ENCODE measurements at regions not wholly inside any gene's neighbourhood (a gene's known extent, or its start where the extent isn't known, plus 50 kb on each side); places are given as distances from the start of the nearest gene placed in this dataset.

DNA sequence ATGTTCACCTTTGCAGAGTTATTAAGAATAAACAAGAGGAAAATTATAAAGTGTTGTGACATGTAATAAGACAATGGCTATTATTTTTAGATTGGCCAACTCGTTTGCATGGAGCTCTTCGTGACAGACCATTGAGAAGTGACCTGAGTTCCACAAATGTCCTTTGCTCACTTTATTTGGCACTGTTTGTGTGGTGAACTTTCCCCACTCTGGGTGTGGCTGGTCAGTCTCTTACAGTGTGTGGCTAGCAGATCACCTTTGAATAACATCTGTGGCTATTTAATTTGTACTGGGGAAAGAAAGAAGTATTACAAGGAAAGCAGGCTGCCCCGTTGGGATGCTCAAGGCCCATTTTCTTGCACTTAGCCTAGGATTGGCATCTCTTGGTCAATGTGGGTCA lies 274.1 kb upstream of the WWC1 start:
- TF ChIP-seq, protein P1, sequence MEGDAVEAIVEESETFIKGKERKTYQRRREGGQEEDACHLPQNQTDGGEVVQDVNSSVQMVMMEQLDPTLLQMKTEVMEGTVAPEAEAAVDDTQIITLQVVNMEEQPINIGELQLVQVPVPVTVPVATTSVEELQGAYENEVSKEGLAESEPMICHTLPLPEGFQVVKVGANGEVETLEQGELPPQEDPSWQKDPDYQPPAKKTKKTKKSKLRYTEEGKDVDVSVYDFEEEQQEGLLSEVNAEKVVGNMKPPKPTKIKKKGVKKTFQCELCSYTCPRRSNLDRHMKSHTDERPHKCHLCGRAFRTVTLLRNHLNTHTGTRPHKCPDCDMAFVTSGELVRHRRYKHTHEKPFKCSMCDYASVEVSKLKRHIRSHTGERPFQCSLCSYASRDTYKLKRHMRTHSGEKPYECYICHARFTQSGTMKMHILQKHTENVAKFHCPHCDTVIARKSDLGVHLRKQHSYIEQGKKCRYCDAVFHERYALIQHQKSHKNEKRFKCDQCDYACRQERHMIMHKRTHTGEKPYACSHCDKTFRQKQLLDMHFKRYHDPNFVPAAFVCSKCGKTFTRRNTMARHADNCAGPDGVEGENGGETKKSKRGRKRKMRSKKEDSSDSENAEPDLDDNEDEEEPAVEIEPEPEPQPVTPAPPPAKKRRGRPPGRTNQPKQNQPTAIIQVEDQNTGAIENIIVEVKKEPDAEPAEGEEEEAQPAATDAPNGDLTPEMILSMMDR (optimal IDR thresholded peaks at IDR 0.05 in 1 of 3, IDR thresholded peaks at IDR 0.05 in 1 of 3, conservative IDR thresholded peaks at IDR 0.05 in 1 of 3; ENCODE audit: extremely low read depth in 1 of 3, insufficient read depth in 2 of 3, low read length in 3 of 3): no peak
- no peak for TF ChIP-seq EZH2 (IDR thresholded peaks at IDR 0.05; ENCODE audit: low read length)

All from keratinocyte (primary cell).